Esophagus muscularis mucosa (tissue), 3 donors: ENCODE measurements at regions not wholly inside any gene's neighbourhood (a gene's known extent, or its start where the extent isn't known, plus 50 kb on each side); places are given as distances from the start of the nearest gene placed in this dataset.

Source experiments
- POLR2A ChIP-seq: fragments of 450-650 bp; IDR thresholded peaks from one replicate; pipeline ENCODE4 v1.6.1; 2017; ENCODE audit warnings: antibody characterized with exemption, moderate library complexity, mild to moderate bottlenecking, low read depth
- TF ChIP-seq, protein P1 (sequence below), 3 experiments: fragments of 200-600 bp in 2 of 3; fragments of 450-650 bp in 1 of 3; sonication (generic) in 2 of 3; IDR thresholded peaks; one replicate each; pipeline ENCODE4 v1.5.1; 2017 to 2019; ENCODE audit warnings: antibody characterized with exemption in 3 of 3, mild to moderate bottlenecking in 2 of 3, moderate library complexity in 1 of 3

- TF ChIP-seq POLR2A, result no peak
- TF ChIP-seq, protein P1, sequence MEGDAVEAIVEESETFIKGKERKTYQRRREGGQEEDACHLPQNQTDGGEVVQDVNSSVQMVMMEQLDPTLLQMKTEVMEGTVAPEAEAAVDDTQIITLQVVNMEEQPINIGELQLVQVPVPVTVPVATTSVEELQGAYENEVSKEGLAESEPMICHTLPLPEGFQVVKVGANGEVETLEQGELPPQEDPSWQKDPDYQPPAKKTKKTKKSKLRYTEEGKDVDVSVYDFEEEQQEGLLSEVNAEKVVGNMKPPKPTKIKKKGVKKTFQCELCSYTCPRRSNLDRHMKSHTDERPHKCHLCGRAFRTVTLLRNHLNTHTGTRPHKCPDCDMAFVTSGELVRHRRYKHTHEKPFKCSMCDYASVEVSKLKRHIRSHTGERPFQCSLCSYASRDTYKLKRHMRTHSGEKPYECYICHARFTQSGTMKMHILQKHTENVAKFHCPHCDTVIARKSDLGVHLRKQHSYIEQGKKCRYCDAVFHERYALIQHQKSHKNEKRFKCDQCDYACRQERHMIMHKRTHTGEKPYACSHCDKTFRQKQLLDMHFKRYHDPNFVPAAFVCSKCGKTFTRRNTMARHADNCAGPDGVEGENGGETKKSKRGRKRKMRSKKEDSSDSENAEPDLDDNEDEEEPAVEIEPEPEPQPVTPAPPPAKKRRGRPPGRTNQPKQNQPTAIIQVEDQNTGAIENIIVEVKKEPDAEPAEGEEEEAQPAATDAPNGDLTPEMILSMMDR (IDR thresholded peaks at IDR 0.05), result no peak
Observed at GRCh38 chr6:144624246-144624645, 339.1 kb downstream of the UTRN start.
